Thyroid gland (tissue), 4 donors: ENCODE measurements at regions not wholly inside any gene's neighbourhood (a gene's known extent, or its start where the extent isn't known, plus 50 kb on each side); places are given as distances from the start of the nearest gene placed in this dataset.

ENCODE experiments used
- CTCF ChIP-seq, 6 experiments: fragments of 200-600 bp in 3 of 6; fragments of 450-650 bp in 3 of 6; sonication (generic) in 3 of 6; IDR thresholded peaks; one replicate each; pipeline ENCODE4 v1.5.1; 2016 to 2019; ENCODE audit warnings: antibody characterized with exemption in 6 of 6, mild to moderate bottlenecking in 2 of 6, inconsistent platforms in 1 of 6, moderate library complexity in 1 of 6
- POLR2A ChIP-seq, 2 donors: fragments of 450-650 bp; IDR thresholded peaks; one replicate each; pipeline ENCODE4 v1.6.1; 2017; ENCODE audit warnings: antibody characterized with exemption in 2 of 2, mild to moderate bottlenecking in 2 of 2, moderate library complexity in 1 of 2

GRCh38 chr2:153349603-153350002 lies 129.0 kb downstream of the RPRM start:
- TF ChIP-seq CTCF (IDR thresholded peaks at IDR 0.05) (no peak), POLR2A (IDR thresholded peaks at IDR 0.05) (no peak)
